A549 (cell line): ENCODE measurements at regions not wholly inside any gene's neighbourhood (a gene's known extent, or its start where the extent isn't known, plus 50 kb on each side); places are given as distances from the start of the nearest gene placed in this dataset.
A peak's percentile ranks its signal among the peaks of the same experiment; 100 is the strongest.

Experiments used
- ATAC-seq, 2 experiments: fragments of 200-7000 bp in 1 of 2; fragments of >200 bp in 1 of 2; cut with Nextera tagmentation in 1 of 2; cut with Tn5 transposase in 1 of 2; 3 replicates each; pipeline versions ENCODE4 v1.8.0 to v1.9.1; 2018 to 2020; ENCODE audit warnings: mild to moderate bottlenecking in 1 of 2, moderate library complexity in 1 of 2
- CTCF ChIA-PET: fragments of 300-600 bp; sonication (Branson Sonifier 250); formaldehyde crosslinking; extraction: SDS; loops from one replicate; lab custom pipeline; 2021; ENCODE audit warnings: antibody characterized with exemption, inconsistent platforms; lab: Yijun Ruan, JAX
- POLR2A ChIA-PET: fragments of 350-600 bp; formaldehyde crosslinking; extraction: SDS; loops from one replicate; lab custom pipeline; 2021; ENCODE audit warnings: antibody characterized with exemption, inconsistent platforms; lab: Yijun Ruan, JAX
- DNase-seq, 2 experiments: peaks; one replicate each; pipeline versions ENCODE4 v3.0.0 to v3.0.0-alpha.2; 2011 to 2016; ENCODE audit warnings: low read depth in 1 of 2, low spot score in 1 of 2
- FAIRE-seq: peaks from 2 replicates; lab custom pipeline; 2011; peaks lifted over from hg19 to GRCh38; lab: Jason Lieb, UNC
- H3K27ac ChIP-seq, 2 experiments: fragments of >200 bp; sonication (Bioruptor Twin); formaldehyde crosslinking; 3 replicates each; pipeline ENCODE4 v1.5.1; 2016 to 2017
- H3K4me1 ChIP-seq: fragments of >200 bp; sonication (Bioruptor Twin); formaldehyde crosslinking; 3 replicates; pipeline ENCODE4 v1.6.1; 2016
- H3K4me2 ChIP-seq: fragments of >200 bp; sonication (Bioruptor Twin); formaldehyde crosslinking; 3 replicates; pipeline ENCODE4 v1.6.1; 2016
- H3K4me3 ChIP-seq: fragments of >200 bp; sonication (Bioruptor Twin); formaldehyde crosslinking; 3 replicates; pipeline ENCODE4 v1.5.1; 2016
- H3K9me3 ChIP-seq: fragments of >200 bp; sonication (Bioruptor Twin); formaldehyde crosslinking; 3 replicates; pipeline ENCODE4 v1.6.1; 2016
- BCL3 ChIP-seq: fragments of >200 bp; sonication (Bioruptor Twin); formaldehyde crosslinking; IDR thresholded peaks from 3 replicates; pipeline ENCODE4 v1.6.1; 2016
- CHD2 ChIP-seq: fragments of 150-350 bp; IDR thresholded peaks from 2 replicates; pipeline ENCODE4 v1.6.1; 2014; ENCODE audit warnings: low read length; ENCODE audit not compliant: partially characterized antibody
- EHMT2 ChIP-seq: fragments of 200-600 bp; sonication (generic); IDR thresholded peaks from 2 replicates; pipeline ENCODE4 v1.6.1; 2016; ENCODE audit warnings: antibody characterized with exemption, low read depth, mild to moderate bottlenecking, moderate library complexity
- EP300 ChIP-seq, 2 experiments: fragments of >200 bp; sonication (Bioruptor Twin); formaldehyde crosslinking; IDR thresholded peaks; 2 replicates in 1 of 2; 3 replicates in 1 of 2; pipeline ENCODE4 v1.6.1; 2016 to 2017
- ESRRA ChIP-seq: fragments of 150-350 bp; IDR thresholded peaks from 2 replicates; pipeline ENCODE4 v1.6.1; 2014; ENCODE audit warnings: mild to moderate bottlenecking, low read length, borderline replicate concordance
- FOSL2 ChIP-seq, 2 experiments: fragments of 450-650 bp in 1 of 2; fragments of >200 bp in 1 of 2; sonication (Bioruptor Twin) in 1 of 2; formaldehyde crosslinking; IDR thresholded peaks; 2 replicates each; pipeline versions ENCODE4 v1.5.0 to v1.6.1; 2016 to 2020; ENCODE audit warnings: mild to moderate bottlenecking in 1 of 2, moderate library complexity in 1 of 2
- GATA3 ChIP-seq: IDR thresholded peaks from 2 replicates; pipeline ENCODE4 v1.6.1; 2012; ENCODE audit warnings: borderline replicate concordance
- HDAC2 ChIP-seq: fragments of 200-600 bp; sonication (generic); IDR thresholded peaks from 2 replicates; pipeline ENCODE4 v1.6.1; 2016
- HES2 ChIP-seq: fragments of >200 bp; sonication (Bioruptor Twin); formaldehyde crosslinking; IDR thresholded peaks from 2 replicates; pipeline ENCODE4 v1.6.1; 2016
- HMGXB4 ChIP-seq: fragments of 250-450 bp; sonication (Bioruptor Pico); IDR thresholded peaks from 2 replicates; pipeline ENCODE4 v1.5.0; 2021; ENCODE audit warnings: mild to moderate bottlenecking, moderate library complexity, borderline replicate concordance
- JUN ChIP-seq, 2 experiments: fragments of >200 bp; sonication (Bioruptor Twin); formaldehyde crosslinking; IDR thresholded peaks; 2 replicates in 1 of 2; 3 replicates in 1 of 2; pipeline ENCODE4 v1.6.1; 2016 to 2017
- JUNB ChIP-seq: fragments of >200 bp; sonication (Bioruptor Twin); formaldehyde crosslinking; IDR thresholded peaks from 2 replicates; pipeline ENCODE4 v1.6.1; 2016
- KDM1A ChIP-seq: fragments of 200-600 bp; sonication (generic); IDR thresholded peaks from 2 replicates; pipeline ENCODE4 v1.6.1; 2016; ENCODE audit warnings: low read depth, mild to moderate bottlenecking
- MAFK ChIP-seq: fragments of 450-650 bp; IDR thresholded peaks from 2 replicates; pipeline ENCODE4 v1.6.1; 2014; ENCODE audit not compliant: partially characterized antibody
- MAZ ChIP-seq: fragments of 150-350 bp; IDR thresholded peaks from 2 replicates; pipeline ENCODE4 v1.6.1; 2014; ENCODE audit warnings: antibody characterized with exemption, low read depth, low read length, borderline replicate concordance
- MYC ChIP-seq: IDR thresholded peaks from 2 replicates; pipeline ENCODE4 v1.6.1; 2012; ENCODE audit warnings: mild to moderate bottlenecking, inconsistent platforms, low read length, improper control_type of control experiment, borderline replicate concordance
- NFE2L2 ChIP-seq: fragments of 150-350 bp; conservative IDR thresholded peaks from 2 replicates; pipeline ENCODE4 v1.6.1; 2014; ENCODE audit warnings: low read length
- PBX3 ChIP-seq: IDR thresholded peaks from 2 replicates; pipeline ENCODE4 v1.6.1; 2012
- PHF8 ChIP-seq: fragments of 200-600 bp; sonication (generic); IDR thresholded peaks from 2 replicates; pipeline ENCODE4 v1.6.1; 2016; ENCODE audit warnings: low read depth, mild to moderate bottlenecking, antibody characterized with exemption, moderate library complexity, borderline replicate concordance
- POLR2A ChIP-seq: IDR thresholded peaks from 2 replicates; pipeline ENCODE4 v1.6.1; 2012; ENCODE audit warnings: mild to moderate bottlenecking, low read length
- POLR2AphosphoS2 ChIP-seq: conservative IDR thresholded peaks from 2 replicates; pipeline ENCODE4 v1.6.1; 2012; ENCODE audit warnings: low read length, improper control_type of control experiment, inconsistent platforms
- RNF2 ChIP-seq: fragments of 200-600 bp; sonication (generic); IDR thresholded peaks from 2 replicates; pipeline ENCODE4 v1.6.1; 2016; ENCODE audit warnings: low read depth, mild to moderate bottlenecking, antibody characterized with exemption, moderate library complexity, borderline replicate concordance
- SREBF2 ChIP-seq: fragments of 450-650 bp; IDR thresholded peaks from 2 replicates; pipeline ENCODE4 v1.6.1; 2014; ENCODE audit warnings: mild to moderate bottlenecking, moderate library complexity
- TFCP2L1 ChIP-seq: fragments of 250-450 bp; sonication (Bioruptor Pico); IDR thresholded peaks from 2 replicates; pipeline ENCODE4 v1.5.0; 2021; ENCODE audit warnings: mild to moderate bottlenecking
- TP53 ChIP-seq: fragments of 250-450 bp; sonication (Bioruptor Pico); IDR thresholded peaks from 2 replicates; pipeline ENCODE4 v1.5.0; 2021; ENCODE audit warnings: mild to moderate bottlenecking, moderate library complexity
- USF2 ChIP-seq: fragments of 450-650 bp; IDR thresholded peaks from 2 replicates; pipeline ENCODE4 v1.6.1; 2014; ENCODE audit warnings: antibody characterized with exemption
- ZC3H11A ChIP-seq: fragments of 450-650 bp; IDR thresholded peaks from 2 replicates; pipeline ENCODE4 v1.6.1; 2014; ENCODE audit warnings: antibody characterized with exemption, mild to moderate bottlenecking
- ZNF302 ChIP-seq: fragments of 250-450 bp; sonication (Bioruptor Pico); IDR thresholded peaks from 2 replicates; pipeline ENCODE4 v1.9.0; 2021; ENCODE audit warnings: inconsistent platforms, mild to moderate bottlenecking, moderate library complexity
- WGBS: methylation state at CpG from one replicate; pipeline ENCODE4 v1.1.6; 2017; ENCODE audit errors: missing lambda C conversion rate; 5-methylcytosine and 5-hydroxymethylcytosine counted together

- H3K4me1 ChIP-seq: peaks cover 32% of the 10 kb centered on the region
- TF ChIP-seq TFCP2L1: no peak
- no peak for TF ChIP-seq JUNB
- no peak for TF ChIP-seq ESRRA
- TF ChIP-seq PHF8: no peak
- TF ChIP-seq HDAC2: no peak
- TF ChIP-seq FOSL2 (IDR thresholded peaks at IDR 0.05): no peak
- TF ChIP-seq FOSL2 (CRISPR knock-in tag; IDR thresholded peaks at IDR 0.05): no peak
- no peak for TF ChIP-seq PBX3
- no peak for TF ChIP-seq JUN (IDR thresholded peaks at IDR 0.05)
- no peak for TF ChIP-seq POLR2AphosphoS2
- no peak for TF ChIP-seq SREBF2
- no peak for TF ChIP-seq MAFK
- TF ChIP-seq USF2: no peak
- TF ChIP-seq EHMT2: no peak
- TF ChIP-seq KDM1A: no peak
- TF ChIP-seq HES2: no peak
- TF ChIP-seq MAZ: no peak
- TF ChIP-seq EP300 (IDR thresholded peaks at IDR 0.05): no peak
- no peak for TF ChIP-seq CHD2
- no peak for TF ChIP-seq POLR2A
- TF ChIP-seq TP53 (CRISPR knock-in tag): no peak
Observed at GRCh38 chr2:64402876-64403275, 51.1 kb upstream of the LGALSL start.

GRCh38 chr2:64403426-64403825 is 50.5 kb upstream of the LGALSL start:
- no peak for DNase-seq
- Histone ChIP-seq H3K4me3 (no peak overlapping the region), H3K4me2 (no peak overlapping the region), H3K4me1 (peaks cover 32% of the 10 kb centered on the region), H3K27ac (no peak overlapping the region), H3K9me3 (no peaks in the 10 kb centered on the region)
- ATAC-seq: no peak
- ChIA-PET POLR2A (no interaction called here), CTCF (interaction anchor here (0.7 to 1.3 kb wide), 2 partner anchors 8 to 23 kb away, joined by 3 to 4 read pairs; no protein-coding TSS in a partner anchor)
- no peak for FAIRE-seq
- WGBS: 82% methylated on average over 8 of the region's 8 CpGs
- TF ChIP-seq FOSL2 (IDR thresholded peaks at IDR 0.05): no peak
- TF ChIP-seq FOSL2 (CRISPR knock-in tag; IDR thresholded peaks at IDR 0.05): no peak

More at GRCh38 chr2:64402876-64403275, 51.1 kb upstream of the LGALSL start:
- no peak overlapping the region for H3K4me2 ChIP-seq
- CTCF ChIA-PET: interaction anchor here (0.7 kb wide), 1 partner anchor 22 kb away, joined by 3 read pairs; no protein-coding TSS in a partner anchor
- WGBS: 60% methylated on average over 1 of the region's 1 CpG
- peak in 1 of 2 experiments; percentile 54; a peak in 1 of 6 replicates for ATAC-seq
- POLR2A ChIA-PET: no interaction called here
- H3K4me3 ChIP-seq: no peak overlapping the region
- no peak for FAIRE-seq
- no peak for DNase-seq
- H3K9me3 ChIP-seq: no peaks in the 10 kb centered on the region
- H3K27ac ChIP-seq: no peak overlapping the region

GRCh38 chr2:64404002-64404731 is 49.8 kb upstream of the LGALSL start:
- Histone ChIP-seq H3K4me2 (no peak overlapping the region), H3K4me3 (no peak overlapping the region), H3K27ac (no peak overlapping the region), H3K4me1 (peaks cover 32% of the 10 kb centered on the region), H3K9me3 (no peaks in the 10 kb centered on the region)
- DNase-seq: no peak
- no peak for ATAC-seq
- ChIA-PET POLR2A (no interaction called here), CTCF (interaction anchor here (1.3 to 2.9 kb wide), 3 partner anchors 9 to 84 kb away, joined by 4 to 13 read pairs (median 5); no protein-coding TSS in a partner anchor)
- no peak for FAIRE-seq
- no peak for TF ChIP-seq RNF2
- TF ChIP-seq NFE2L2: no peak
- TF ChIP-seq POLR2A: no peak
- no peak for TF ChIP-seq BCL3
- no peak for TF ChIP-seq MYC
- TF ChIP-seq USF2: no peak
- no peak for TF ChIP-seq HMGXB4 (CRISPR knock-in tag)
- no peak for TF ChIP-seq KDM1A
- TF ChIP-seq GATA3: no peak
- TF ChIP-seq TP53 (CRISPR knock-in tag): no peak
- no peak for TF ChIP-seq ZNF302 (CRISPR knock-in tag)
- TF ChIP-seq ZC3H11A: no peak
- WGBS: 64% methylated on average over 9 of the region's 9 CpGs
